ENCODE measurements at regions not wholly inside any gene's neighbourhood (a gene's known extent, or its start where the extent isn't known, plus 50 kb on each side); places are given as distances from the start of the nearest gene placed in this dataset.
A peak's percentile ranks its signal among the peaks of the same experiment; 100 is the strongest.

GRCh38 chr14:101220921-101221510, 317.5 kb upstream of the RTL1 start:
- Histone ChIP-seq H3K79me2 (ENCODE audit: insufficient read depth) (no peaks in the 10 kb centered on the region), H3K36me3 (replicated peaks in 1 of 2; ENCODE audit: control insufficient read depth in 1 of 2, insufficient read depth in 2 of 2, low read length in 1 of 2) (no peaks in the 10 kb centered on the region), H3K27ac (ENCODE audit: low read depth in 2 of 2, low read length in 1 of 2) (peak overlapping the region in 1 of 2 experiments; percentile 25; a peak in 1 of 4 replicates), H3K4me1 (ENCODE audit: control insufficient read depth in 1 of 2, insufficient read depth in 2 of 2, low read depth in 1 of 2, low read length in 1 of 2) (peaks cover 0 to 35% of the 10 kb centered on the region in 2 experiments; a peak in 1 of 4 replicates), H3K9ac (no peak overlapping the region), H3K9me3 (no peaks in the 10 kb centered on the region), H3K4me2 (no peak overlapping the region), H3K4me3 (ENCODE audit: low read depth in 2 of 2, low read length in 1 of 2) (no peak overlapping the region), H3K9me2 (no peaks in the 10 kb centered on the region), H3K27me3 (ENCODE audit: insufficient read depth) (no peaks in the 10 kb centered on the region), H3F3A (replicated peaks; ENCODE audit: insufficient read depth) (no peaks in the 10 kb centered on the region), H2AFZ (ENCODE audit: low read depth) (no peak overlapping the region), H4K20me1 (ENCODE audit: insufficient read depth) (no peaks in the 10 kb centered on the region)
- 67% methylated on average over 7 of the region's 16 CpGs for whole genome bisulfite sequencing (ENCODE audit: low lambda C conversion rate)
- no peak for TF ChIP-seq USF2 (IDR thresholded peaks at IDR 0.05; ENCODE audit: borderline replicate concordance, low read depth, low read length)
- no peak for DNase-seq
- CTCF ChIA-PET = interaction anchor here (1.0 kb wide), 2 partner anchors 37 to 838 kb away, joined by 3 to 4 read pairs; no protein-coding TSS in a partner anchor
- POLR2A ChIA-PET = interaction anchor here (0.5 to 0.7 kb wide), 2 partner anchors 316 to 987 kb away, joined by 3 to 5 read pairs; no protein-coding TSS in a partner anchor

GRCh38 chr14:101221549-101222160, 318.1 kb upstream of the RTL1 start:
- Histone ChIP-seq H4K20me1 (ENCODE audit: insufficient read depth) (no peaks in the 10 kb centered on the region), H3K79me2 (ENCODE audit: insufficient read depth) (no peaks in the 10 kb centered on the region), H3K27me3 (ENCODE audit: insufficient read depth) (no peaks in the 10 kb centered on the region), H2AFZ (ENCODE audit: low read depth) (no peak overlapping the region), H3F3A (replicated peaks; ENCODE audit: insufficient read depth) (no peaks in the 10 kb centered on the region), H3K9ac (no peak overlapping the region), H3K4me2 (no peak overlapping the region), H3K4me3 (ENCODE audit: low read depth in 2 of 2, low read length in 1 of 2) (no peak overlapping the region), H3K36me3 (replicated peaks in 1 of 2; ENCODE audit: control insufficient read depth in 1 of 2, insufficient read depth in 2 of 2, low read length in 1 of 2) (no peaks in the 10 kb centered on the region), H3K27ac (ENCODE audit: low read depth in 2 of 2, low read length in 1 of 2) (no peak overlapping the region; a peak in 1 of 4 replicates), H3K9me3 (no peaks in the 10 kb centered on the region), H3K9me2 (no peaks in the 10 kb centered on the region), H3K4me1 (ENCODE audit: control insufficient read depth in 1 of 2, insufficient read depth in 2 of 2, low read depth in 1 of 2, low read length in 1 of 2) (peaks cover 0 to 42% of the 10 kb centered on the region in 2 experiments; a peak in 1 of 4 replicates)
- no peak for DNase-seq
- ChIA-PET POLR2A (interaction anchor here (0.5 kb wide), 1 partner anchor 316 kb away, joined by 5 read pairs; no protein-coding TSS in a partner anchor), CTCF (interaction anchor here (0.7 to 1.3 kb wide), 6 partner anchors 9 to 409 kb away, joined by 3 to 5 read pairs (median 4); no protein-coding TSS in a partner anchor)
- WGBS (ENCODE audit: low lambda C conversion rate) = 54% methylated on average over 9 of the region's 10 CpGs
- TF ChIP-seq YY1 (IDR thresholded peaks at IDR 0.05; ENCODE audit: low read depth) = no peak
- TF ChIP-seq CHD2 (IDR thresholded peaks at IDR 0.05; ENCODE audit: low read length, partially characterized antibody) = no peak
- no peak for TF ChIP-seq TEAD4 (IDR thresholded peaks at IDR 0.05; ENCODE audit: borderline replicate concordance, insufficient read depth)
- no peak for TF ChIP-seq MEF2A (IDR thresholded peaks at IDR 0.05; ENCODE audit: borderline replicate concordance, low read depth)
- TF ChIP-seq CTCF (IDR thresholded peaks at IDR 0.05) = no peak
- no peak for TF ChIP-seq FOSL2 (IDR thresholded peaks at IDR 0.05; ENCODE audit: borderline replicate concordance, low read depth)
- TF ChIP-seq USF1 (IDR thresholded peaks at IDR 0.05; ENCODE audit: borderline replicate concordance, low read depth) = no peak
- TF ChIP-seq NRF1 (IDR thresholded peaks at IDR 0.05; ENCODE audit: low read depth, low read length) = no peak
- no peak for TF ChIP-seq REST (IDR thresholded peaks at IDR 0.05; ENCODE audit: low read depth, low read length)
- no peak for TF ChIP-seq FOXJ3 (CRISPR knock-in tag; IDR thresholded peaks at IDR 0.05)
- no peak for TF ChIP-seq MAX (IDR thresholded peaks at IDR 0.05; ENCODE audit: low read depth)
- TF ChIP-seq ZBTB33 (IDR thresholded peaks at IDR 0.05; ENCODE audit: borderline replicate concordance, low read depth) = no peak

All from SK-N-SH (cell line).